CD4-positive, CD25-positive, alpha-beta regulatory T cell (primary cell): ENCODE measurements at regions not wholly inside any gene's neighbourhood (a gene's known extent, or its start where the extent isn't known, plus 50 kb on each side); places are given as distances from the start of the nearest gene placed in this dataset.
A peak's percentile ranks its signal among the peaks of the same experiment; 100 is the strongest.

Source experiments
- ATAC-seq, 2 donors: fragments of 150-1000 bp; cut with Tn5 transposase; one replicate each; pipeline ENCODE4 v1.10.0; 2021; ENCODE audit warnings: low read depth in 2 of 2, moderate number of reproducible peaks in 2 of 2, moderate library complexity in 1 of 2
- DNase-seq, 3 donors: peaks; one replicate each; pipeline versions ENCODE4 v3.0.0 to v3.0.0-alpha.2; 2012 to 2022; ENCODE audit warnings: mixed read lengths in 1 of 3
- H3K27ac ChIP-seq: one replicate; pipeline ENCODE4 v1.7.0; 2013; ENCODE audit warnings: mild to moderate bottlenecking, low read length; ENCODE audit not compliant: insufficient read depth, poor library complexity, severe bottlenecking
- H3K27me3 ChIP-seq: one replicate; pipeline ENCODE4 v1.7.0; 2013; ENCODE audit warnings: low read length; ENCODE audit not compliant: control insufficient read depth, insufficient read depth
- H3K36me3 ChIP-seq: one replicate; pipeline ENCODE4 v1.7.0; 2013; ENCODE audit warnings: mild to moderate bottlenecking, low read length, moderate library complexity; ENCODE audit not compliant: control insufficient read depth, insufficient read depth
- H3K4me1 ChIP-seq: 2 replicates; pipeline ENCODE4 v1.7.0; 2013; ENCODE audit warnings: mild to moderate bottlenecking, low read length; ENCODE audit not compliant: insufficient read depth, control insufficient read depth, poor library complexity, severe bottlenecking
- H3K4me3 ChIP-seq: one replicate; pipeline ENCODE4 v1.7.0; 2013; ENCODE audit warnings: low read depth, mild to moderate bottlenecking, low read length, moderate library complexity
- H3K9me3 ChIP-seq, 2 experiments: 1 replicate in 1 of 2; 2 replicates in 1 of 2; pipeline ENCODE4 v1.7.0; 2013; ENCODE audit warnings: low read length in 2 of 2, mild to moderate bottlenecking in 1 of 2, moderate library complexity in 1 of 2; ENCODE audit not compliant: control insufficient read depth in 2 of 2
- H3K27ac Mint-ChIP-seq, 3 donors: one replicate each; pipeline ENCODE4 v1.8.0; 2020 to 2022; ENCODE audit warnings: mild to moderate bottlenecking in 3 of 3, mixed read lengths in 3 of 3, moderate library complexity in 2 of 3
- H3K27me3 Mint-ChIP-seq: one replicate; pipeline ENCODE4 v1.8.0; 2022; ENCODE audit warnings: mild to moderate bottlenecking, mixed read lengths
- H3K36me3 Mint-ChIP-seq: one replicate; pipeline ENCODE4 v1.8.0; 2020; ENCODE audit warnings: mixed read lengths
- H3K4me1 Mint-ChIP-seq, 4 donors: one replicate each; pipeline ENCODE4 v1.8.0; 2020 to 2022; ENCODE audit warnings: mixed read lengths in 4 of 4, mild to moderate bottlenecking in 1 of 4
- H3K4me3 Mint-ChIP-seq, 4 donors: one replicate each; pipeline ENCODE4 v1.8.0; 2020 to 2022; ENCODE audit warnings: mild to moderate bottlenecking in 4 of 4, mixed read lengths in 4 of 4, moderate library complexity in 3 of 4
- H3K9me3 Mint-ChIP-seq, 7 donors: one replicate each; pipeline ENCODE4 v1.8.0; 2020 to 2022; ENCODE audit warnings: mixed read lengths in 7 of 7, mild to moderate bottlenecking in 3 of 7, moderate library complexity in 2 of 7

- H3K27ac ChIP-seq, result peak overlapping the region; percentile 99
- no peaks in the 10 kb centered on the region for H3K27me3 ChIP-seq
- DNase-seq (no peak), ATAC-seq (no peak)
- no peaks in the 10 kb centered on the region for H3K36me3 Mint-ChIP-seq
- peaks cover 0 to 1% (median 0%) of the 10 kb centered on the region in 7 donors for H3K9me3 Mint-ChIP-seq
- no peaks in the 10 kb centered on the region for H3K36me3 ChIP-seq
- H3K27ac Mint-ChIP-seq, result peak overlapping the region; percentile 85 to 97 (median 91)
- no peaks in the 10 kb centered on the region for H3K9me3 ChIP-seq
- peaks cover 38% of the 10 kb centered on the region for H3K4me1 ChIP-seq
- no peak overlapping the region for H3K4me3 Mint-ChIP-seq
- H3K4me1 Mint-ChIP-seq, result peaks cover 0 to 73% (median 21%) of the 10 kb centered on the region in 4 donors
- H3K4me3 ChIP-seq, result no peak overlapping the region
- no peaks in the 10 kb centered on the region for H3K27me3 Mint-ChIP-seq
These were observed 90.2 kb upstream of the RUNX3 start for GRCh38 chr1:25020173-25020845.

GRCh38 chr1:25019337-25020172, 89.5 kb upstream of the RUNX3 start:
- Mint-ChIP-seq H3K4me1 (peaks cover 0 to 66% (median 21%) of the 10 kb centered on the region in 4 donors), H3K9me3 (peaks cover 0 to 1% (median 0%) of the 10 kb centered on the region in 7 donors), H3K36me3 (no peaks in the 10 kb centered on the region), H3K27me3 (no peaks in the 10 kb centered on the region), H3K27ac (peak overlapping the region; percentile 52 to 97 (median 85)), H3K4me3 (no peak overlapping the region)
- DNase-seq (no peak), ATAC-seq (no peak)
- Histone ChIP-seq H3K36me3 (no peaks in the 10 kb centered on the region), H3K4me3 (no peak overlapping the region), H3K27me3 (no peaks in the 10 kb centered on the region), H3K4me1 (peaks cover 36% of the 10 kb centered on the region), H3K27ac (no peak overlapping the region), H3K9me3 (no peaks in the 10 kb centered on the region)

GRCh38 chr1:25018943-25019336, 88.9 kb upstream of the RUNX3 start:
- Mint-ChIP-seq H3K27ac (peak overlapping the region; percentile 67 to 79 (median 72)), H3K27me3 (no peaks in the 10 kb centered on the region), H3K36me3 (no peaks in the 10 kb centered on the region), H3K9me3 (peaks cover 0 to 1% (median 0%) of the 10 kb centered on the region in 7 donors), H3K4me3 (no peak overlapping the region), H3K4me1 (peaks cover 0 to 60% (median 20%) of the 10 kb centered on the region in 4 donors)
- H3K9me3 ChIP-seq, result no peaks in the 10 kb centered on the region
- no peaks in the 10 kb centered on the region for H3K27me3 ChIP-seq
- no peak for DNase-seq
- no peak overlapping the region for H3K4me3 ChIP-seq
- H3K36me3 ChIP-seq, result no peaks in the 10 kb centered on the region
- no peak for ATAC-seq
- no peak overlapping the region for H3K27ac ChIP-seq
- H3K4me1 ChIP-seq, result peaks cover 30% of the 10 kb centered on the region

- Mint-ChIP-seq H3K4me1 (peaks cover 0 to 52% (median 15%) of the 10 kb centered on the region in 4 donors), H3K36me3 (no peaks in the 10 kb centered on the region), H3K27ac (peak overlapping the region; percentile 67 to 74 (median 72)), H3K4me3 (no peak overlapping the region), H3K27me3 (no peaks in the 10 kb centered on the region), H3K9me3 (peaks cover 0 to 1% (median 0%) of the 10 kb centered on the region in 7 donors)
- Histone ChIP-seq H3K9me3 (no peaks in the 10 kb centered on the region), H3K4me3 (no peak overlapping the region), H3K4me1 (peaks cover 23% of the 10 kb centered on the region), H3K27me3 (no peaks in the 10 kb centered on the region), H3K36me3 (no peaks in the 10 kb centered on the region), H3K27ac (no peak overlapping the region)
- DNase-seq, result no peak
- ATAC-seq, result no peak
These were observed 88.1 kb upstream of the RUNX3 start for GRCh38 chr1:25018110-25018735.

GRCh38 chr1:25017436-25018109, 87.5 kb upstream of the RUNX3 start:
- DNase-seq (no peak), ATAC-seq (no peak)
- no peaks in the 10 kb centered on the region for H3K36me3 Mint-ChIP-seq
- Histone ChIP-seq H3K27me3 (no peaks in the 10 kb centered on the region), H3K4me3 (no peak overlapping the region), H3K36me3 (no peaks in the 10 kb centered on the region), H3K27ac (no peak overlapping the region), H3K9me3 (no peaks in the 10 kb centered on the region), H3K4me1 (peaks cover 18% of the 10 kb centered on the region)
- peak overlapping the region in 2 of 3 donors; percentile 72 to 74 for H3K27ac Mint-ChIP-seq
- H3K4me1 Mint-ChIP-seq, result peaks cover 0 to 51% (median 11%) of the 10 kb centered on the region in 4 donors
- no peaks in the 10 kb centered on the region for H3K27me3 Mint-ChIP-seq
- H3K9me3 Mint-ChIP-seq, result peaks cover 0 to 1% (median 0%) of the 10 kb centered on the region in 7 donors
- no peak overlapping the region for H3K4me3 Mint-ChIP-seq

- Histone ChIP-seq H3K36me3 (no peaks in the 10 kb centered on the region), H3K9me3 (no peaks in the 10 kb centered on the region), H3K4me1 (peaks cover 9% of the 10 kb centered on the region), H3K27ac (no peak overlapping the region), H3K4me3 (no peak overlapping the region), H3K27me3 (no peaks in the 10 kb centered on the region)
- Mint-ChIP-seq H3K9me3 (no peaks in the 10 kb centered on the region), H3K4me3 (no peak overlapping the region), H3K4me1 (peaks cover 0 to 41% (median 6%) of the 10 kb centered on the region in 4 donors), H3K27ac (no peak overlapping the region), H3K27me3 (no peaks in the 10 kb centered on the region), H3K36me3 (no peaks in the 10 kb centered on the region)
- ATAC-seq (no peak), DNase-seq (no peak)
These were observed 83.2 kb upstream of the RUNX3 start for GRCh38 chr1:25012966-25013962.
